HG02610 (cell line): ENCODE measurements at regions not wholly inside any gene's neighbourhood (a gene's known extent, or its start where the extent isn't known, plus 50 kb on each side); places are given as distances from the start of the nearest gene placed in this dataset.
A peak's percentile ranks its signal among the peaks of the same experiment; 100 is the strongest.

ENCODE experiments used
- ATAC-seq: cut with Tn5 transposase; IDR thresholded peaks from one replicate; pipeline ENCODE4 v1.9.1; 2021; ENCODE audit warnings: mild to moderate bottlenecking, moderate library complexity; ENCODE audit not compliant: unreplicated experiment

- no peak for ATAC-seq
Observed at GRCh38 chr10:118501637-118502440, 93.6 kb downstream of the PRLHR start.

GRCh38 chr10:118501171-118501570 lies 94.3 kb downstream of the PRLHR start:
- ATAC-seq, result no peak

- no peak for ATAC-seq
Observed at GRCh38 chr10:118500477-118501104, 94.9 kb downstream of the PRLHR start.

GRCh38 chr10:118499186-118499585 lies 96.3 kb downstream of the PRLHR start:
- ATAC-seq, result no peak

GRCh38 chr10:118498623-118499022 lies 96.8 kb downstream of the PRLHR start:
- ATAC-seq, result no peak

GRCh38 chr10:118497227-118497626 lies 98.2 kb downstream of the PRLHR start:
- ATAC-seq, result no peak

GRCh38 chr10:118496525-118496924 lies 98.9 kb downstream of the PRLHR start:
- no peak for ATAC-seq

- no peak for ATAC-seq
Observed at GRCh38 chr10:118495499-118495898, 99.9 kb downstream of the PRLHR start.

GRCh38 chr10:118491055-118491454 lies 104.4 kb downstream of the PRLHR start:
- no peak for ATAC-seq

- peak; percentile 41 for ATAC-seq
Observed at GRCh38 chr10:118488710-118489497, 106.5 kb downstream of the PRLHR start.

- no peak for ATAC-seq
Observed at GRCh38 chr10:118485641-118486040, 109.8 kb downstream of the PRLHR start.

GRCh38 chr10:118484152-118484871 lies 111.1 kb downstream of the PRLHR start:
- ATAC-seq, result no peak

GRCh38 chr10:118483496-118483895 lies 112.0 kb downstream of the PRLHR start:
- ATAC-seq, result no peak

GRCh38 chr10:118482393-118483331 lies 112.8 kb downstream of the PRLHR start:
- no peak for ATAC-seq

- ATAC-seq, result no peak
Observed at GRCh38 chr10:118481871-118482270, 113.6 kb downstream of the PRLHR start.

GRCh38 chr10:118475214-118475613 lies 120.2 kb downstream of the PRLHR start:
- ATAC-seq, result no peak

GRCh38 chr10:118474111-118474510 lies 121.3 kb downstream of the PRLHR start:
- no peak for ATAC-seq

- no peak for ATAC-seq
Observed at GRCh38 chr10:118473305-118473960, 122.0 kb downstream of the PRLHR start.
